ENCODE measurements at regions not wholly inside any gene's neighbourhood (a gene's known extent, or its start where the extent isn't known, plus 50 kb on each side); places are given as distances from the start of the nearest gene placed in this dataset.

DNA sequence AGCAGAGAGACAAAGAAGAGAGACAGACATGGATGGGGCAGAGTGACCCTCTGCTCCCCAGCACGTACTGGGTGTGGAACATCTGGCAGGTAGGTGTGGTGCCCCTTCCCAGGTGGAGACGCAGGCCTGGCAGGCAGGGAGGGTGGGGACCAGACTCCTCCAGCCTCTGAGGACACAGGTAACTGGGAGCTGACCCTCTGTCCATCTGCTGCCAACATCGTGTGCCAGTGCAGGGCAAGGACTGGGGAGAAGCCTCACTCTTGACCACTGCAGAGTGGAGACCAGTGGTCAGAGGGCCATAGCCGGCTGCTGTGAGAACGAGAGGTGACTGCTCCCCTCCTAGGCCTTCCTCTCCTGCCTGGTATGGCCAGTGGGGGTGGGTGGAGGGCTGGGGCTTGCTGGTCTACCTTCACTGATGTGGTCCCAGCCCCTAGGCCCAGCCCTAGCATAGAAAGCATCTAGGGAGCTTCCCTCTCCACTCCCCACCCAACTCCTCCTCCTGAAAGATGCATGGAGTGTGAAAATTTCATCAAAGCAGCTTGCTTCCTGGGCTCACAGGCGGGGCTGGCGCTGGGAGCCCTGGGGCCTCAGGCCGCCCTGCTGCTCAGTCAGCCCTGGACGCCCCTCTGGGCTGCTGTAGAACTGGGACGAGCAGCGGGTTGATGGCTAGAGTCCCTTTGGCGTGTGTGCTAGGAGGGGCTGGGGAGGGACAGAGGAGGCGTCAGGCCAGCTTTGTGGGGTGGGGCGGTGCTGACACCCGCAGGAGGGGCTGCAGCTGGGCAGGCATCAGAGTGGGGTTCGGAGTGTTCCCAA is 90.3 kb downstream of the PLXNA1 start:
- TF ChIP-seq, protein P1, sequence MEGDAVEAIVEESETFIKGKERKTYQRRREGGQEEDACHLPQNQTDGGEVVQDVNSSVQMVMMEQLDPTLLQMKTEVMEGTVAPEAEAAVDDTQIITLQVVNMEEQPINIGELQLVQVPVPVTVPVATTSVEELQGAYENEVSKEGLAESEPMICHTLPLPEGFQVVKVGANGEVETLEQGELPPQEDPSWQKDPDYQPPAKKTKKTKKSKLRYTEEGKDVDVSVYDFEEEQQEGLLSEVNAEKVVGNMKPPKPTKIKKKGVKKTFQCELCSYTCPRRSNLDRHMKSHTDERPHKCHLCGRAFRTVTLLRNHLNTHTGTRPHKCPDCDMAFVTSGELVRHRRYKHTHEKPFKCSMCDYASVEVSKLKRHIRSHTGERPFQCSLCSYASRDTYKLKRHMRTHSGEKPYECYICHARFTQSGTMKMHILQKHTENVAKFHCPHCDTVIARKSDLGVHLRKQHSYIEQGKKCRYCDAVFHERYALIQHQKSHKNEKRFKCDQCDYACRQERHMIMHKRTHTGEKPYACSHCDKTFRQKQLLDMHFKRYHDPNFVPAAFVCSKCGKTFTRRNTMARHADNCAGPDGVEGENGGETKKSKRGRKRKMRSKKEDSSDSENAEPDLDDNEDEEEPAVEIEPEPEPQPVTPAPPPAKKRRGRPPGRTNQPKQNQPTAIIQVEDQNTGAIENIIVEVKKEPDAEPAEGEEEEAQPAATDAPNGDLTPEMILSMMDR (IDR thresholded peaks at IDR 0.05; ENCODE audit: insufficient read depth, low read length) = no peak
- TF ChIP-seq POLR2AphosphoS5 (IDR thresholded peaks at IDR 0.05; ENCODE audit: low read depth) (no peak), GABPA (IDR thresholded peaks at IDR 0.05; ENCODE audit: low read depth) (no peak)
- TF ChIP-seq, protein P2, sequence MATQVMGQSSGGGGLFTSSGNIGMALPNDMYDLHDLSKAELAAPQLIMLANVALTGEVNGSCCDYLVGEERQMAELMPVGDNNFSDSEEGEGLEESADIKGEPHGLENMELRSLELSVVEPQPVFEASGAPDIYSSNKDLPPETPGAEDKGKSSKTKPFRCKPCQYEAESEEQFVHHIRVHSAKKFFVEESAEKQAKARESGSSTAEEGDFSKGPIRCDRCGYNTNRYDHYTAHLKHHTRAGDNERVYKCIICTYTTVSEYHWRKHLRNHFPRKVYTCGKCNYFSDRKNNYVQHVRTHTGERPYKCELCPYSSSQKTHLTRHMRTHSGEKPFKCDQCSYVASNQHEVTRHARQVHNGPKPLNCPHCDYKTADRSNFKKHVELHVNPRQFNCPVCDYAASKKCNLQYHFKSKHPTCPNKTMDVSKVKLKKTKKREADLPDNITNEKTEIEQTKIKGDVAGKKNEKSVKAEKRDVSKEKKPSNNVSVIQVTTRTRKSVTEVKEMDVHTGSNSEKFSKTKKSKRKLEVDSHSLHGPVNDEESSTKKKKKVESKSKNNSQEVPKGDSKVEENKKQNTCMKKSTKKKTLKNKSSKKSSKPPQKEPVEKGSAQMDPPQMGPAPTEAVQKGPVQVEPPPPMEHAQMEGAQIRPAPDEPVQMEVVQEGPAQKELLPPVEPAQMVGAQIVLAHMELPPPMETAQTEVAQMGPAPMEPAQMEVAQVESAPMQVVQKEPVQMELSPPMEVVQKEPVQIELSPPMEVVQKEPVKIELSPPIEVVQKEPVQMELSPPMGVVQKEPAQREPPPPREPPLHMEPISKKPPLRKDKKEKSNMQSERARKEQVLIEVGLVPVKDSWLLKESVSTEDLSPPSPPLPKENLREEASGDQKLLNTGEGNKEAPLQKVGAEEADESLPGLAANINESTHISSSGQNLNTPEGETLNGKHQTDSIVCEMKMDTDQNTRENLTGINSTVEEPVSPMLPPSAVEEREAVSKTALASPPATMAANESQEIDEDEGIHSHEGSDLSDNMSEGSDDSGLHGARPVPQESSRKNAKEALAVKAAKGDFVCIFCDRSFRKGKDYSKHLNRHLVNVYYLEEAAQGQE (IDR thresholded peaks at IDR 0.05; ENCODE audit: insufficient replicate concordance, low read depth) = no peak
